ENCODE measurements at regions not wholly inside any gene's neighbourhood (a gene's known extent, or its start where the extent isn't known, plus 50 kb on each side); places are given as distances from the start of the nearest gene placed in this dataset.

- DNase-seq (ENCODE audit: low spot score) (no peak), ATAC-seq (ENCODE audit: low FRiP score) (peak; percentile 81)
- no peak for TF ChIP-seq CTCF (IDR thresholded peaks at IDR 0.05)
Observed at GRCh38 chr7:124459101-124460055, 306.2 kb downstream of the GPR37 start.

DNA sequence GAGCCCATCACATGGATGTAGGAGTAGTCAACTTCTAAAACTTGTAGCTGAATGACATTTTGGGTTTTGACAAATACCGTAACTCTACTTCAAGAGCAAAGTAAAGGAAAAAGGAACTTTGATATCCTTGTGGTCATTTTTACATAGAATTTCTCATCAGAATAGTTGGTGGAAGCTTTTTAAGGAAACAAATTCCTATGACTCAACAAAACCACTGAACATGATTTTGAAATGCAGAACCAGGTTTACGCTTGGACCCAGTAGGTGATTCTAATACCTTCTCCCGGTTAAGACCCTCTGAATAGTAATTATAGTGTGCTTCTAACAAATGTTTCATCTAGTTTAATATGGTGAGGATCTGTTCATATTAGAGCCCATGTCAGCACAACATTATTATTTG, 307.8 kb downstream of the GPR37 start:
- TF ChIP-seq CTCF (IDR thresholded peaks at IDR 0.05) = no peak
- ATAC-seq (ENCODE audit: low FRiP score) (no peak), DNase-seq (ENCODE audit: low spot score) (no peak)

DNA sequence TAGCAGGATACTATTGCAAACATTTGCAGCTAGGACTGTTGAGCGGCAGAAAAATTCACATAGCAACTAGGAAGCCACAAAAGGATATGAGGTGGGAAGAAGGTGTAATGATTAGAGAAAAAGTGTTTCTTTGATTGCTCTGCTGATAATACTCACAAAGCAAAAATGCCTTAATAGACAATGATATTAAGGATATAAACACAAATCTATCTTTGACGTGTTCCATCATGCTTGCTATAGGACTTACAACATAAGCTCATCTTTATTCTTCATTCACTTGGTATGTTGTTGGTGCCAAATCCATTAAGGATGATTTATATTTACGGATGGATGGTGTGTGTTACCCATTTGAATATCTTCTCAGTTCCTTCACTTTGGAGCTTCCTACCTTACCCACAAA, 309.3 kb downstream of the GPR37 start:
- TF ChIP-seq CTCF (IDR thresholded peaks at IDR 0.05) = no peak
- no peak for DNase-seq (ENCODE audit: low spot score)
- no peak for ATAC-seq (ENCODE audit: low FRiP score)

DNA sequence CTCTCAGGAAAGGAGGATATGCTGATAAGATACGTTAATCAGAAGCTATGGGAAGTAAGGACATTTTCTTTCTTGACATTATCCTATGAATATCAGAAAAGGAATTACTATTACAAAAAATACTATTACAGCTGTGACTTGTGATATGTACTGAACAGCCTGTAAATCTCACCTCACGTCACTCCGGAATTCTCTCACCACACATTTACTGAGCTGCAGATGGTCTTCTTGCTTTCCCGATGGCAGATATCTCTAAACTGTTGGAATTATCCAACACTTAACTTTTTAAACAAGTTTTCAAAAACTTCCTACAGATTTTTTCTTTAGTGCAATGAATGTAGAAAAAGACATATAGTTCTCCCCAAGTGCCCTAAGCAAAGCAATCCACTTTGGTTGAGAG, 313.4 kb downstream of the GPR37 start:
- ATAC-seq (ENCODE audit: low FRiP score) = no peak
- TF ChIP-seq CTCF (IDR thresholded peaks at IDR 0.05) = no peak
- DNase-seq (ENCODE audit: low spot score) = no peak

- no peak for ATAC-seq (ENCODE audit: low FRiP score)
- no peak for TF ChIP-seq CTCF (IDR thresholded peaks at IDR 0.05)
- DNase-seq (ENCODE audit: low spot score) = no peak
Observed at GRCh38 chr7:124449896-124450295, 315.7 kb downstream of the GPR37 start.

DNA sequence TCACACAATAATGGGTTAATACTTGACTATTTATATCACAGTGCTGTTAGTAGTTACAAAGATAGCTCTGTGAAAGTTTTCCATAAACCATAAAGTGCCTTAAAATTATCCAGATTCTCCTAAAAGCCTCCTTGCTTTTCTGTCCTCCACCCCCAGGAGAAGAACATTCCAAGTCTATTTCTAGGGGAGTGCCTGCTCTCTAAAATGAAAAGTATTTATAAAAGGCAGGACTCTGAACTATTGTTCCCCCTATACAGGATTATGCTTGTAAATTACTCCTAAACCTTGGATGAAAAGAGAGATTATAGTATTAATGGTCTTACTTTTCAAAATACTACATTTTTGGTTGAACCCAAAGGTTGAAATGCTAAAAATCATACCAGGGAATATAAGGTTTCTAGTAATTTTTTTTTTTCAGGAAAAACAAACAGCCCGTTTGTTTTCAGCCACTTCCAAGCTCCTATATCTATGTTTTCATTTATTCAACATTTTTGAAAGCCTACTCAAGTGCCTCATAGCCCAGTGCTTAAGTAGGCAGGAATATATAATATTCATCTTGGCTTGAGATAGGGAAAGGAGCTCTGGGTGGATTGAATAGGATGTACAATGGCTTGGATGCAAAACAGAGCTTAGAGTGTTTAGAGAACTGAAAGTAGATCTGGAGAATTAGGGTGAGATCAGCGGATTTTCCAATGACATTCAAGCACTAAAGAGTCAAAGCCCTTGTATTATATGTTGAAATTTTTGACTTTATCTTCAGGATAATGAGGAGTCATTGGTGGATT, 320.7 kb downstream of the GPR37 start:
- ATAC-seq (ENCODE audit: low FRiP score) (no peak), DNase-seq (ENCODE audit: low spot score) (no peak)
- no peak for TF ChIP-seq CTCF (IDR thresholded peaks at IDR 0.05)

Data from omental fat pad (tissue), 3 donors.